Smooth muscle cell (in vitro differentiated cells): ENCODE measurements at regions not wholly inside any gene's neighbourhood (a gene's known extent, or its start where the extent isn't known, plus 50 kb on each side); places are given as distances from the start of the nearest gene placed in this dataset.

Experiments used
- DNase-seq: peaks from one replicate; lab custom pipeline; 2025; ENCODE audit not compliant: unreplicated experiment; lab: John Stamatoyannopoulos, UW
- H2AFZ ChIP-seq: fragments of 200-600 bp; sonication (generic); 2 replicates; pipeline ENCODE4 v1.6.0; 2016; ENCODE audit warnings: antibody characterized with exemption, low read depth, mild to moderate bottlenecking
- H3F3A ChIP-seq: fragments of 200-600 bp; sonication (generic); 2 replicates; pipeline ENCODE4 v1.6.0; 2017; ENCODE audit warnings: antibody characterized with exemption, low read depth
- H3K27ac ChIP-seq: fragments of 200-600 bp; sonication (generic); 2 replicates; pipeline ENCODE4 v1.5.1; 2016; ENCODE audit warnings: low read depth, mild to moderate bottlenecking
- H3K27me3 ChIP-seq: fragments of 200-600 bp; sonication (generic); 2 replicates; pipeline ENCODE4 v1.6.1; 2016; ENCODE audit warnings: low read depth, mild to moderate bottlenecking
- H3K36me3 ChIP-seq: fragments of 200-600 bp; sonication (generic); 2 replicates; pipeline ENCODE4 v1.5.1; 2016; ENCODE audit warnings: low read depth
- H3K4me1 ChIP-seq: fragments of 200-600 bp; sonication (generic); 2 replicates; pipeline ENCODE4 v1.5.1; 2016; ENCODE audit warnings: low read depth
- H3K4me2 ChIP-seq: fragments of 200-600 bp; sonication (generic); 2 replicates; pipeline ENCODE4 v1.6.0; 2016; ENCODE audit warnings: mild to moderate bottlenecking
- H3K4me3 ChIP-seq: fragments of 200-600 bp; sonication (generic); 2 replicates; pipeline ENCODE4 v1.5.1; 2016; ENCODE audit warnings: mild to moderate bottlenecking
- H3K79me2 ChIP-seq: fragments of 200-600 bp; sonication (generic); 2 replicates; pipeline ENCODE4 v1.6.0; 2016; ENCODE audit warnings: low read depth, mild to moderate bottlenecking
- H3K9ac ChIP-seq: fragments of 200-600 bp; sonication (generic); 2 replicates; pipeline ENCODE4 v1.6.0; 2016; ENCODE audit warnings: low read depth
- H3K9me3 ChIP-seq: fragments of 200-600 bp; sonication (generic); replicated peaks from 2 replicates; pipeline ENCODE4 v1.5.1; 2016; ENCODE audit warnings: low read depth
- H4K20me1 ChIP-seq: fragments of 200-600 bp; sonication (generic); 2 replicates; pipeline ENCODE4 v1.6.0; 2016; ENCODE audit warnings: low read depth
- WGBS: methylation state at CpG from one replicate; pipeline ENCODE4 v1.1.7; 2016; ENCODE audit warnings: low lambda C conversion rate; 5-methylcytosine and 5-hydroxymethylcytosine counted together
- TF ChIP-seq, protein P1 (sequence below): fragments of 200-600 bp; sonication (generic); IDR thresholded peaks from 2 replicates; pipeline ENCODE4 v1.5.1; 2017; ENCODE audit warnings: borderline replicate concordance, mild to moderate bottlenecking, antibody characterized with exemption; ENCODE audit not compliant: insufficient read depth, poor library complexity, severe bottlenecking

DNA sequence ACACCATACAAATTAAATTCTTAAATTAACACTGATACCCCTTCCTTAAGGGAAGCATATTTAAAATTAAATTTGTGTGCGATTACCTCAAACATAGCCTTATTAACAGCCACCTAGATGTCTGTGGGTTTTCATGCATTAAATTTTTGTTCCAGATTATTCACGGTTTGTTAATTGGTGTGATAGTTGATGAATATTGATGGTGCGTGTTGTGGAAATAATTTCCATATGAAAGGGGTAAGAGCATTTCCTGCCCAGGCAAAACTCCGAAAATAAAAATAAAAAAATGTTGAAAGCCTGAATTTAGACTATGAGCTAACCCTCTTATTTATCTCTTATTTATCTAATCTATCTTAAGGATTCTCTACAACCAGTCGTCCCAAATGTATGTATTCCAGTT is 679.3 kb upstream of the CELF2 start:
- H2AFZ ChIP-seq: no peak overlapping the region
- H4K20me1 ChIP-seq: no peaks in the 10 kb centered on the region
- no peaks in the 10 kb centered on the region for H3F3A ChIP-seq
- no peak overlapping the region for H3K9ac ChIP-seq
- no peaks in the 10 kb centered on the region for H3K36me3 ChIP-seq
- H3K9me3 ChIP-seq: no peaks in the 10 kb centered on the region
- no peak for DNase-seq
- TF ChIP-seq, protein P1, sequence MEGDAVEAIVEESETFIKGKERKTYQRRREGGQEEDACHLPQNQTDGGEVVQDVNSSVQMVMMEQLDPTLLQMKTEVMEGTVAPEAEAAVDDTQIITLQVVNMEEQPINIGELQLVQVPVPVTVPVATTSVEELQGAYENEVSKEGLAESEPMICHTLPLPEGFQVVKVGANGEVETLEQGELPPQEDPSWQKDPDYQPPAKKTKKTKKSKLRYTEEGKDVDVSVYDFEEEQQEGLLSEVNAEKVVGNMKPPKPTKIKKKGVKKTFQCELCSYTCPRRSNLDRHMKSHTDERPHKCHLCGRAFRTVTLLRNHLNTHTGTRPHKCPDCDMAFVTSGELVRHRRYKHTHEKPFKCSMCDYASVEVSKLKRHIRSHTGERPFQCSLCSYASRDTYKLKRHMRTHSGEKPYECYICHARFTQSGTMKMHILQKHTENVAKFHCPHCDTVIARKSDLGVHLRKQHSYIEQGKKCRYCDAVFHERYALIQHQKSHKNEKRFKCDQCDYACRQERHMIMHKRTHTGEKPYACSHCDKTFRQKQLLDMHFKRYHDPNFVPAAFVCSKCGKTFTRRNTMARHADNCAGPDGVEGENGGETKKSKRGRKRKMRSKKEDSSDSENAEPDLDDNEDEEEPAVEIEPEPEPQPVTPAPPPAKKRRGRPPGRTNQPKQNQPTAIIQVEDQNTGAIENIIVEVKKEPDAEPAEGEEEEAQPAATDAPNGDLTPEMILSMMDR: no peak
- no peak overlapping the region for H3K4me2 ChIP-seq
- no peaks in the 10 kb centered on the region for H3K27me3 ChIP-seq
- 80% methylated on average over 5 of the region's 5 CpGs for WGBS
- no peaks in the 10 kb centered on the region for H3K4me1 ChIP-seq
- H3K27ac ChIP-seq: no peak overlapping the region
- H3K79me2 ChIP-seq: no peaks in the 10 kb centered on the region
- no peak overlapping the region for H3K4me3 ChIP-seq

DNA sequence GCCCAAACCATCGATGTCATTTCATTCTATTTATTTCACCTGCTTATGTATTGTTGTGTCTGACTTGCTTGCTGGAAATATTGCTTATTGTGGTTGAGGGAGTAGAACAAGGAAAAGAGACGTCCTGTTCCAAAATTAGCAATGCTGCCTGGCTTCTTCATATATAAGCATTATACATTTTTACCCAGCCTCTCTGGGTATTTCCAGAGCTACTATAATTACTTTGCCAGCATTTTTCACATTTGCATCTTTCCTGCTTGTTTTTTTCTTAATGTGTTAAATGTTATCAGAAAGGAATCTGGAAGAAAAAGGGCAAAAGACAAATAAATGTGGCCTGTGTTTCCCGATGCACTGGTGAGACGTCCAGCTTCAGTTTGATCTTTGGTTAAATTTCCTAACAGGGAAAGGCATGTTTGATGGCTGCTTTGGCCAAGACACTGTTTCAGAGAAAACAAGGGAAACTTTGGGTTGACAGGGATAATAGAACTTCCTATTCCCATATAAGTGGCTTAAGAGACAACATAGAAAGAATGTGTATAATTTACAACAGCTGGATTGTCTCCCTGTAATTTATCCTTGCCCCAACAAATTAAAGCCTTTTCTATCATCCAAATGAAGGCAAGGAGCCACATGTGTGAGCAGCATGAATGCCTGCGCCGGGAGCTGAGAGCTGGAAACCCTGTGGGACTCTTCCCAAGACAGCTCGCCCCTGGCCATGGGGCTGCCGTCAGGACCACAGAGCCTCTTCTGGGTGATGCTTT is 671.1 kb upstream of the CELF2 start:
- H3K27me3 ChIP-seq: no peaks in the 10 kb centered on the region
- no peaks in the 10 kb centered on the region for H3K36me3 ChIP-seq
- 89% methylated on average over 8 of the region's 8 CpGs for WGBS
- no peak overlapping the region for H3K9ac ChIP-seq
- no peak overlapping the region for H3K27ac ChIP-seq
- no peak overlapping the region for H2AFZ ChIP-seq
- TF ChIP-seq, protein P1: no peak
- no peaks in the 10 kb centered on the region for H3K79me2 ChIP-seq
- H3K4me1 ChIP-seq: no peaks in the 10 kb centered on the region
- DNase-seq: no peak
- no peaks in the 10 kb centered on the region for H4K20me1 ChIP-seq
- H3K9me3 ChIP-seq: no peaks in the 10 kb centered on the region
- H3F3A ChIP-seq: no peaks in the 10 kb centered on the region
- H3K4me3 ChIP-seq: no peak overlapping the region
- H3K4me2 ChIP-seq: no peak overlapping the region

DNA sequence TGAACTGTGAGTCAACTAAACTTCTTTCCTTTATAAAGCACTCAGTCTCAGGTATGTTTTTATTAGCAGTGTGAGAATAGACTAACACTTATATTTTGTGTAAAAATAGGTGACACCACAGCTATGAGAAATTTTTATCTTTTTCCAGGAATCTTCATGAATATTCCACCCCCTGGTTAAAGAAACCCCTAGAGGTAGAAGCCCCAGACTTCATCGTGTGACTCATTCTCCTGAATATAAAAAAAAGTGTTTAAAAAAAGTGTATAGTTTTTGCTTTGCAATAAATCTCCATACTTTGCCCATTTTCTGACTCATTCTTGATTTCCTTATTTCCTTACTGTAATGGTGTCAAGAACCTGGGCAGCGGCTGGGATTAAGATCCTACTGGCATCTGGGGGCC is 667.6 kb upstream of the CELF2 start:
- Histone ChIP-seq H3K9me3 (no peaks in the 10 kb centered on the region), H3K4me2 (no peak overlapping the region), H3K9ac (no peak overlapping the region), H3K79me2 (no peaks in the 10 kb centered on the region), H3K27me3 (no peaks in the 10 kb centered on the region), H3K27ac (no peak overlapping the region), H4K20me1 (no peaks in the 10 kb centered on the region), H3K36me3 (no peaks in the 10 kb centered on the region), H3K4me3 (no peak overlapping the region), H3F3A (no peaks in the 10 kb centered on the region), H2AFZ (no peak overlapping the region), H3K4me1 (no peaks in the 10 kb centered on the region)
- TF ChIP-seq, protein P1: no peak
- WGBS: 93% methylated on average over 2 of the region's 2 CpGs
- DNase-seq: no peak

DNA sequence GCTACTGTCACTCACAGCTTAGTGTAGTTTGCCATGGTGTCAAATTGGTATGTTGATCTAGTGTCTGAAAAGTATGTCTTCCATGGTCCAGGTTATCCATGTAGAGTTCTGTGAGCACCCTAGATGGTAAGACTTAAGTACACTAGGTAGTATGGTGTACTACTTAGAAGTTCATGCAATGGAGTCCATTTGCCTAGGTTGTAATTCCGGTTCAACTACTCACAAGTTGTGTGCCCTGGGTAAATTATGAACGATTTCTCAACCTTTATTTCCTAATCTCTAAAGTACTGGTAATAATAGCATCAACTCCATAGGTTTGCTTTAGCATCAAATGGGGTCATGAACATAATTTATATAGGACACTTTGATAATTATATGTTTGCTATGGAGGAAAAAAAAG is 666.2 kb upstream of the CELF2 start:
- TF ChIP-seq, protein P1: no peak
- Histone ChIP-seq H3K27ac (no peak overlapping the region), H3K79me2 (no peaks in the 10 kb centered on the region), H3K36me3 (no peaks in the 10 kb centered on the region), H3K4me3 (no peak overlapping the region), H3K9ac (no peak overlapping the region), H3F3A (no peaks in the 10 kb centered on the region), H3K4me2 (no peak overlapping the region), H3K9me3 (no peaks in the 10 kb centered on the region), H3K27me3 (no peaks in the 10 kb centered on the region), H3K4me1 (no peaks in the 10 kb centered on the region), H2AFZ (no peak overlapping the region), H4K20me1 (no peaks in the 10 kb centered on the region)
- DNase-seq: no peak
- WGBS: 88% methylated on average over 2 of the region's 2 CpGs
